Amniotic epithelial cell (primary cell): ENCODE measurements at regions not wholly inside any gene's neighbourhood (a gene's known extent, or its start where the extent isn't known, plus 50 kb on each side); places are given as distances from the start of the nearest gene placed in this dataset.

Experiments
- DNase-seq: peaks from one replicate; pipeline ENCODE4 v3.0.0-alpha.2; 2010; ENCODE audit warnings: low read depth

DNA sequence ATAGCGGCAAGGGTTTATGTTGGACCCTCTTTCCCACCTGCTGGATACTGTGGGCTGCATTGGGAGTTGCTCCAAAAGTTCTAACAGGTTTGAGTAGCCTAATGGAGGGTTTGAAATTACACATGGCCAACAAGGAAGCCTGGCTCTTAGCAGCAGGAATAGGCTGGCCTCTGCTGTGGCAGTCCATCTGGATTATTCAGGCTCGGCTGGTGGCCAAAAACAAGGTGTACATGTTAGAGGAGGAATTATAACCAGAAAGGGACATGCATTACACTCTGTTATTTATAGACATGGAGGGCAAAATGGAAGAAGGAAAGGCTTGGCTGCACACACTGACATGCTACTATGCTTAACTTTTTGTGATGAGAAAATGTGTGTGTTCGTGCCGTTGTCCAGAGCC lies 61.1 kb upstream of the NRXN1 start:
- DNase-seq = no peak

DNA sequence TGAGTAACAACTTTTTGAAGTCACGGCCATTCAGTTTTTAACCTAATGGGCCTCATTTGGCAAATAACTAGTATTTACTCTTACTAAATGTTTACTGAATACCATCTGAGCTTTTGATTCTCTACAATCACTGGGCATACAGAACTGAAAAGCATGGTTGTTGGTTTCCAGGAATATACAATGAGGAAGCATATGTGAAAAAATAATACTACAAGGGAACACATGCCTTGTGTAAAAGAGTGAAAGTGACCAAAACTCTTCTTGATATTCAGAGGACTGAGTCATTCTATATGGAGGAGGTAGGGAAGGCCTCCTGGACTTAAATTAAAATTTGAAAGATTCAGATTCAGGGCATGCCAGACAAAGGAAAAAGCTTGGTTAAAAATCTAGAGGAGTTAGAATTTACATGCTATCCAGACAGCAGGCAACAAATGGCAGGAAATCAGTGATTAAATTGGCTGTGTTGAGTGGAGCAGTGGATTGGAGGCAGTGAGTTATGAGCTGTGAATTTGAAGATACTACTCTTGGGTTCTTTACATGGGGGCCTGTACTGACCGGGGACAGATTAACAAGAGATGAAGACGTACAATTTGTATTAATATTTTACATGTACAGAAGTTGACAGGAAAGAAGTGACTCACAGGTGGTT lies 53.6 kb upstream of the NRXN1 start:
- DNase-seq = peak; percentile 4

DNA sequence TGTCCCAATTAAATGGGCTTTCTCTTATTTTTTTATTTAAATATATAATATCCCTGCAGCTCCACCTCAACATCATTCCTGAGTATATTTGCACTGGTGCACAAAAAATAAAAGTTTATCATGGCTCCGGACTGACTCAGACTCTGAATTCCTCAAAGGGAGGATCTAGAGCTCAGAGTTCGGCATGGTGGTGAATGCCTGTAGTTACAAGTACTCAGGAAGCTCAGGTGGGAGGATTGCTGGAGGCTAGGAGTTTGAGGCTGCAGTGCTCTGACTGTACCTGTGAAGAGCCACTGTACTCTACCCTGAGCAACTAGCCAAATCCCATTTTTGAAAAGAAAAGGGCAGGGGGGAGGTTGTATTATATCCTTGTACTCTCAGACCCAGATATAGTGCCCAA lies 52.8 kb upstream of the NRXN1 start:
- DNase-seq = no peak
